Omental fat pad (tissue), 3 donors: ENCODE measurements at regions not wholly inside any gene's neighbourhood (a gene's known extent, or its start where the extent isn't known, plus 50 kb on each side); places are given as distances from the start of the nearest gene placed in this dataset.

Experiments used
- ATAC-seq: fragments of 150-250 bp; one replicate; pipeline ENCODE4 v1.9.1; 2016; ENCODE audit warnings: mild to moderate bottlenecking, moderate library complexity; ENCODE audit not compliant: low FRiP score
- DNase-seq: peaks from one replicate; pipeline ENCODE4 v3.0.0-alpha.2; 2019; ENCODE audit warnings: low spot score
- TF ChIP-seq, protein P1 (sequence below), 3 donors: fragments of 450-650 bp; IDR thresholded peaks; one replicate each; pipeline ENCODE4 v1.5.1; 2016 to 2017; ENCODE audit warnings: antibody characterized with exemption in 3 of 3, mild to moderate bottlenecking in 3 of 3, moderate library complexity in 2 of 3

DNA sequence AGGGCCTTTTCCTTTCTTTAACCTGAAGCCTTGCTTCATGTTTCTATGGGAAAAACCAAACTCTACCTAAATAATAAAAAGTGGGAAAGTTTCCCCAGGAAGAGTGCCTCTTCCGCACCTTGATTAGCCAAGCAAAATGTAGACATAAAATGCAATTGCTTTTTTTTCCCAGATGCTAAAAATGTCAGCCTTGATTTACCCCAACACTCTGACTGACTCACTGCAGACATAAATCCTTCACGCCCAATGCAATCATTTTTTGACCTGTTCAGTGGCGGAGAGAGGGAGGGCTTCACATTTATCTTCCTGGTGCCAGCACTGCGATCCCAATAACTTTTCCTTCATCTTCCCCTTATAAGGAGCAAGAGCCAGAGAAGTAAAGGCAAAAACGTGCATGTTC, 261.5 kb downstream of the SEC16B start:
- DNase-seq (no peak), ATAC-seq (no peak)
- TF ChIP-seq, protein P1, sequence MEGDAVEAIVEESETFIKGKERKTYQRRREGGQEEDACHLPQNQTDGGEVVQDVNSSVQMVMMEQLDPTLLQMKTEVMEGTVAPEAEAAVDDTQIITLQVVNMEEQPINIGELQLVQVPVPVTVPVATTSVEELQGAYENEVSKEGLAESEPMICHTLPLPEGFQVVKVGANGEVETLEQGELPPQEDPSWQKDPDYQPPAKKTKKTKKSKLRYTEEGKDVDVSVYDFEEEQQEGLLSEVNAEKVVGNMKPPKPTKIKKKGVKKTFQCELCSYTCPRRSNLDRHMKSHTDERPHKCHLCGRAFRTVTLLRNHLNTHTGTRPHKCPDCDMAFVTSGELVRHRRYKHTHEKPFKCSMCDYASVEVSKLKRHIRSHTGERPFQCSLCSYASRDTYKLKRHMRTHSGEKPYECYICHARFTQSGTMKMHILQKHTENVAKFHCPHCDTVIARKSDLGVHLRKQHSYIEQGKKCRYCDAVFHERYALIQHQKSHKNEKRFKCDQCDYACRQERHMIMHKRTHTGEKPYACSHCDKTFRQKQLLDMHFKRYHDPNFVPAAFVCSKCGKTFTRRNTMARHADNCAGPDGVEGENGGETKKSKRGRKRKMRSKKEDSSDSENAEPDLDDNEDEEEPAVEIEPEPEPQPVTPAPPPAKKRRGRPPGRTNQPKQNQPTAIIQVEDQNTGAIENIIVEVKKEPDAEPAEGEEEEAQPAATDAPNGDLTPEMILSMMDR (IDR thresholded peaks at IDR 0.05) = no peak

- TF ChIP-seq, protein P1 (IDR thresholded peaks at IDR 0.05) = no peak
- ATAC-seq (no peak), DNase-seq (no peak)
Observed at GRCh38 chr1:177706977-177707376, 262.9 kb downstream of the SEC16B start.

DNA sequence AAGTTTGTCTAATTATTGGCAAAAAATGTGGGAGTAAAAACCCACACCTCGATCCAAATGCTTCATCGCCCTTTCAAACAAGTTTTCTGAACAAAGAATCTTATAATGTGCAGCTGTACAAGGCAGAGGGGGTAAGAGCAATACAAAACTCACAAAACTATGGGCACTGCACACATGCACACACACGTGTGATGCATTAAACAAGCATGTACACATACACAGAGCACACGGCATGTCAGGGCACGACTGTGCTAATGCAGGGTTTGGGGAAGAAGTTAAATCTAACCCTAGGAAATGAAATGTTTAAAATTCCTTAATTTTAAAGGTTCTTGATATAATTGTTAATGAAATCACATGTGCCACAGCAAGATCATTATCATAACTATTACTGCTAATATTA, 264.0 kb downstream of the SEC16B start:
- DNase-seq = no peak
- no peak for ATAC-seq
- TF ChIP-seq, protein P1 (IDR thresholded peaks at IDR 0.05) = no peak

DNA sequence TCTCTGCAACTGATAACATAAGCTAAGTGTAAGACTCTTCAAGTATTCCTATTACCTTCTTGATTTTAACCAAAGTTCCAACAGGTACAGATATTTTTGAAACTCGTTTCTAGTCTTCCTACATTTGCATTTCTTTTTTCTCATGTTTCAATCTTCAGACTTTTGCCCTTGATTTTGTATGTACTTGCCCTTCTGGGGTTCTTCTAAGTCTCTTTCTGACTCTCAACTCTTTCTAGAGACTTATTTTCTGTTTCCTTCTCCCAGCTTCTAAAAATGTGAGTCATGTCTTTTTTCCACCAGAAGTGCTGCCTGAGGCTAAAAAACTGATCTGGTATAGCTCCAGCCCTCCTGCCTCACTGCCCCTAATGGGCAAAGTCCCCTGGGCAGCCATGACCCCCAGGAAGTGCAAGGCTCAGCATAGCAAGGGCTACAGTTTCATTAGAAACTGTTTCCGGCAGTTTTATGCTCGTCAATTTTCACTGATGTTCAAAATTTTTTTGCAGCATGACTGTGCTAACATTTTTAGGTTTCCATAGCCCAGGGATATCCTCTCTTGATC, 265.9 kb downstream of the SEC16B start:
- DNase-seq (no peak), ATAC-seq (no peak)
- TF ChIP-seq, protein P1 (IDR thresholded peaks at IDR 0.05) = no peak

DNA sequence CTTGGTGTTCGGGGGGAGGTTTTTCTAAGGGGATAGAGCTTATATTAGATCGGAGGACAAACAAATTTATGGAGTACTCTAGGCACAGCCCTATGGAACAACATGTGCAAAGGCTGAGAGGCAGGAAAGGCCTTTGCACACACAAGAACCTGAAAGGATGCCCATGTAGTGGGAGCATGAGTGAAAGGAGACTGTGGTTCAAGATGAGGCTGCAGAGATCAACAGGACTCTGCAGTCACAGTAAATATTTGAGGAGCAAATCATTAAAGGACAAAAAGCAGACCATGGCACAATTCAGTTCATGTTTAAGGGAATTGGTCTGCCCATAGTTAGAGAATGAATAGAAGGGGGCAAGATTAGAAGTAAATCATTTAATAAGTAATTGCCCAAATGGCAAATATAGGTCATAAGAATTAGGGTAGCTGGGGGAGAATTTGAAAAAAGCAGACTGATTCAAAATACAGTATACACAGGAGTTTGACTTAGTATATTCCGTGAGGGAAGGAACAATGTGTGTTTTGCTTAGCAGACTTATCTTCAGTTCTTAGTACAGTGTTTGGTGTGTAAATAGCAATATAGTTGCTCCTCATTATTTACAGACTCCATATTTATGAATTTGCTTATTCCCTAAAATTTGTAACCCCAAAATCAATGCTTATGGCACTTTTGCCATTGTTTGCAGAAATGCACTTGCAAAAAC, 268.1 kb downstream of the SEC16B start:
- DNase-seq = no peak
- TF ChIP-seq, protein P1 (IDR thresholded peaks at IDR 0.05) = no peak
- ATAC-seq = no peak

- ATAC-seq = no peak
- TF ChIP-seq, protein P1 (IDR thresholded peaks at IDR 0.05) = no peak
Observed at GRCh38 chr1:177700856-177701255, 269.0 kb downstream of the SEC16B start.

DNA sequence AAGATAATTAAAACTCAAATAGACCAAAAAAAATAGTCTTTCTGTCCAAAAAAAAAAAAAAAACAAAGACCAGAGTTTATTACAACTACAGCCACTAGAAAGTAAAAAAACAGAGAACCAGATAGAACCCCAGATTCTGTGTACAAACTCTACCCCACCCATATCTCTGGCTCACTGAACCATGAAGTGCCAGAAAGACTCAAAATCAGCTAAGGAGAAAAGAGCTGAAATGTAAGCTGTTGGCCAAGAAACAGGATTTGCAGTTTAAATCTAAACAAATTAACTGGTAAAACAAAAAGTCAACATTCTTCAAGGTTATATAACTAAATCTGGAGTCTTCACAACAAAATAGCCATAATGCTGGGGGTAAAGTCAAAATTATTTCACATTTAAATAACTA, 278.9 kb downstream of the SEC16B start:
- TF ChIP-seq, protein P1 (IDR thresholded peaks at IDR 0.05) = no peak
- ATAC-seq (no peak), DNase-seq (no peak)

More at GRCh38 chr1:177700856-177701255, 269.0 kb downstream of the SEC16B start:
- DNase-seq = no peak
